ENCODE measurements at regions not wholly inside any gene's neighbourhood (a gene's known extent, or its start where the extent isn't known, plus 50 kb on each side); places are given as distances from the start of the nearest gene placed in this dataset.
A peak's percentile ranks its signal among the peaks of the same experiment; 100 is the strongest.

GRCh38 chr1:57784356-57784755 is 360.5 kb upstream of the DAB1 start:
- DNase-seq: no peak

- no peak for DNase-seq
These were observed 358.5 kb upstream of the DAB1 start for GRCh38 chr1:57782357-57782756.

GRCh38 chr1:57772580-57773195 is 348.8 kb upstream of the DAB1 start:
- DNase-seq: no peak

GRCh38 chr1:57770772-57771171 is 346.9 kb upstream of the DAB1 start:
- DNase-seq: no peak

GRCh38 chr1:57770236-57770635 is 346.4 kb upstream of the DAB1 start:
- DNase-seq: no peak

- DNase-seq: no peak
These were observed 337.8 kb upstream of the DAB1 start for GRCh38 chr1:57761628-57762027.

GRCh38 chr1:57752843-57753242 is 329.0 kb upstream of the DAB1 start:
- no peak for DNase-seq

GRCh38 chr1:57748719-57749118 is 324.9 kb upstream of the DAB1 start:
- peak; percentile 57 to 61 for DNase-seq

GRCh38 chr1:57747818-57748217 is 324.0 kb upstream of the DAB1 start:
- no peak for DNase-seq

GRCh38 chr1:57741521-57741920 is 317.7 kb upstream of the DAB1 start:
- DNase-seq: no peak

GRCh38 chr1:57736940-57737339 is 313.1 kb upstream of the DAB1 start:
- DNase-seq: no peak

- no peak for DNase-seq
These were observed 305.3 kb upstream of the DAB1 start for GRCh38 chr1:57729181-57729580.

GRCh38 chr1:57727121-57727520 is 303.3 kb upstream of the DAB1 start:
- DNase-seq: no peak

- no peak for DNase-seq
These were observed 301.5 kb upstream of the DAB1 start for GRCh38 chr1:57725318-57725717.

- no peak for DNase-seq
These were observed 300.7 kb upstream of the DAB1 start for GRCh38 chr1:57724535-57724934.

GRCh38 chr1:57722285-57722978 is 298.6 kb upstream of the DAB1 start:
- no peak for DNase-seq

GRCh38 chr1:57721001-57721400 is 297.1 kb upstream of the DAB1 start:
- no peak for DNase-seq

GRCh38 chr1:57719274-57719673 is 295.4 kb upstream of the DAB1 start:
- DNase-seq: no peak

GRCh38 chr1:57713501-57713900 is 289.6 kb upstream of the DAB1 start:
- no peak for DNase-seq

GRCh38 chr1:57712846-57713245 is 289.0 kb upstream of the DAB1 start:
- DNase-seq: no peak

GRCh38 chr1:57711326-57711725 is 287.5 kb upstream of the DAB1 start:
- DNase-seq: peak in 1 of 2 experiments; percentile 11

- no peak for DNase-seq
These were observed 283.8 kb upstream of the DAB1 start for GRCh38 chr1:57707631-57708030.

GRCh38 chr1:57704811-57705210 is 281.0 kb upstream of the DAB1 start:
- no peak for DNase-seq

GRCh38 chr1:57704231-57704630 is 280.4 kb upstream of the DAB1 start:
- no peak for DNase-seq

- no peak for DNase-seq
These were observed 273.0 kb upstream of the DAB1 start for GRCh38 chr1:57696904-57697303.

All from NCI-H187 (cell line).